ENCODE measurements at regions not wholly inside any gene's neighbourhood (a gene's known extent, or its start where the extent isn't known, plus 50 kb on each side); places are given as distances from the start of the nearest gene placed in this dataset.
"Not testable (repeated sequence)": the region's sequence is repeated elsewhere in the genome, so short reads cannot be mapped to it uniquely, and the experiment has no call there.

DNA sequence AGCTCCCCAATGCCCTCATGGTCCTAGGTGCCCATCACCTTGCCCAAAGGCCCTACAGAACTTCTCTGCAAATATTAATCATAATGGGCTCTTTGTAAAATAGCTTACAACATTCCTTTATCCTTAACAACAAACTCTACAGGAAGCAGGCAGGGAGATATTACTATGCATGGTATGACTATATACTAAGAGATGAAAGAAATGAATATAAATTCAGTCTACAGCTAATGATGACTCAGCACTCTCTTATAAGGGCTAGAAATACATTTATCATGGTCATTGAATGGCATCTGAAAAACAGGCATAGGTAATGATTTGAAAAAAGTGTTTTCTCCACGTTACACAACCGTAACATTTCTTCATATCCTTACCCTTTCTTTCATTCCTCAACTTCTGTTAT is 254.8 kb upstream of the DSEL start:
- Histone ChIP-seq H3K36me3 (ENCODE audit: control insufficient read depth, insufficient read depth, low read length) (no peaks in the 10 kb centered on the region), H2AFZ (no peak overlapping the region), H3K4me2 (ENCODE audit: low read length) (no peak overlapping the region), H3K4me1 (no peaks in the 10 kb centered on the region), H3K27me3 (ENCODE audit: control insufficient read depth, insufficient read depth, low read length) (no peaks in the 10 kb centered on the region), H3K9me3 (ENCODE audit: control insufficient read depth, low read length) (no peaks in the 10 kb centered on the region), H3K9ac (no peak overlapping the region), H3K27ac (no peak overlapping the region), H3K4me3 (ENCODE audit: low read depth, low read length) (no peak overlapping the region), H3K79me2 (no peaks in the 10 kb centered on the region)
- TF ChIP-seq CTCF (IDR thresholded peaks at IDR 0.05): no peak

DNA sequence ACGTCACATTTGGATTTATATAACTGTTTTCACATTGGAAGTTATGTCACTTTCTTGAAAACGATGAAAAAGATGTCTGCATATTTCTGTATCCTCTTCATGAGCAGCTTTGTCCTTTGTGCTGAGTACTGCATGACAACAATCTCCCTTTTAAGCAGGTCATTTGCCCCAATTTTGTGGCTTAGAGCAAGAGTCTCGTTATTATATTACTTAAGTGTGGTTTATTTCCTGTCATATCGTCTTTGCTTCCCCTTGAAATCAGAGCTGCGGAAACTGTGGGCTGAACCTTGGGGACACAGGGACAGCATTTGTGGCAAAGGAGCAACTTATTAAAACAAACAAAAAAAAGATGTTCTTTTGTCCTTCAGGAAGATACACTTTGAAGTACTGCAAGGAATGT is 254.0 kb upstream of the DSEL start:
- no peaks in the 10 kb centered on the region for H3K27me3 ChIP-seq (ENCODE audit: control insufficient read depth, insufficient read depth, low read length)
- no peak overlapping the region for H3K4me3 ChIP-seq (ENCODE audit: low read depth, low read length)
- no peaks in the 10 kb centered on the region for H3K9me3 ChIP-seq (ENCODE audit: control insufficient read depth, low read length)
- H3K79me2 ChIP-seq: no peaks in the 10 kb centered on the region
- no peak overlapping the region for H3K4me2 ChIP-seq (ENCODE audit: low read length)
- H3K4me1 ChIP-seq: no peaks in the 10 kb centered on the region
- no peaks in the 10 kb centered on the region for H3K36me3 ChIP-seq (ENCODE audit: control insufficient read depth, insufficient read depth, low read length)
- H3K27ac ChIP-seq: no peak overlapping the region
- no peak for TF ChIP-seq CTCF (IDR thresholded peaks at IDR 0.05)
- H3K9ac ChIP-seq: no peak overlapping the region
- H2AFZ ChIP-seq: no peak overlapping the region

GRCh38 chr18:67766930-67767329 is 250.4 kb upstream of the DSEL start:
- no peak for TF ChIP-seq CTCF (IDR thresholded peaks at IDR 0.05)
- no peak overlapping the region for H3K27ac ChIP-seq
- no peaks in the 10 kb centered on the region for H3K79me2 ChIP-seq
- no peaks in the 10 kb centered on the region for H3K4me1 ChIP-seq
- H3K9ac ChIP-seq: no peak overlapping the region
- no peaks in the 10 kb centered on the region for H3K27me3 ChIP-seq (ENCODE audit: control insufficient read depth, insufficient read depth, low read length)
- H3K9me3 ChIP-seq (ENCODE audit: control insufficient read depth, low read length): no peaks in the 10 kb centered on the region
- no peaks in the 10 kb centered on the region for H3K36me3 ChIP-seq (ENCODE audit: control insufficient read depth, insufficient read depth, low read length)
- no peak overlapping the region for H3K4me3 ChIP-seq (ENCODE audit: low read depth, low read length)
- H2AFZ ChIP-seq: no peak overlapping the region
- no peak overlapping the region for H3K4me2 ChIP-seq (ENCODE audit: low read length)

DNA sequence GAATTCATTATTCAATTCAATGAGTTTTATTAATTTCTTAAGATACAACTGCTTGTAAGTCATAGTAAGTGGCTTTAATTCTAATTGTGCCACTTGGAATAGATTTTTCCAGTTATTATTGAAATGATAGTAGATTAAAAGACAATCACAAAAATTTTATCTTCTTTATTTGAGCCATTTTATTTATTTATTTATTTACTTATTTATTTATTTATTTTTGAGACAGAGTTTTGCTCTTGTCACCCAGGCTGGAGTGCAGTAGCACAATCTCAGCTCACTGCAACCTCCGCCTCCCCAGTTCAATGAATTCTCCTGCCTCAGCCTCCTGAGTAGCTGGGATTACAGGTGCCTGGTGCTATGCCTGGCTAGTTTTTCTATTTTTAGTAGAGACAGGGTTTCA is 235.7 kb upstream of the DSEL start:
- not testable (repeated sequence) for H3K79me2 ChIP-seq; H3K9ac ChIP-seq; H3K27me3 ChIP-seq (ENCODE audit: control insufficient read depth, insufficient read depth, low read length); H3K36me3 ChIP-seq (ENCODE audit: control insufficient read depth, insufficient read depth, low read length); H3K9me3 ChIP-seq (ENCODE audit: control insufficient read depth, low read length); H3K4me3 ChIP-seq (ENCODE audit: low read depth, low read length); H3K4me2 ChIP-seq (ENCODE audit: low read length); H2AFZ ChIP-seq; H3K4me1 ChIP-seq; H3K27ac ChIP-seq

DNA sequence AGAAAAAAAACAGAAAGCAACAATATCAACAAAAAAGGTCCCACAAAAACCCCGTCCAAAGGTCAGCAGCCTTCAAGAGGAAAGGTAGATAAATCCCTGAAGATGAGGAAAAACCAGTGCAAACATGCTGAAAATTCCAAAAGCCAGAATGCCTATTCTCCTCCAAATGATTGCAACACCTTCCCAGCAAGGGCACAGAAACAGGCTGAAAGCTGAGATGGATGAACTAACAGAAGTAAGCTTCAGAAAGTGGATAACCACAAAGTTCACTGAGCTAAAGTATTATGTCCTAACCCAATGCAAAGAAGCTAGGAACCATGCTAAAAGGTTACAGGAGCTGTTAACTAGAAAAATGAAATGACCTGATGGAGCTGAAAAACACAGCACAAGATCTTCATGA is 226.4 kb upstream of the DSEL start:
- H3K4me3 ChIP-seq (ENCODE audit: low read depth, low read length): no peak overlapping the region
- no peak for TF ChIP-seq CTCF (IDR thresholded peaks at IDR 0.05)
- no peaks in the 10 kb centered on the region for H3K4me1 ChIP-seq
- H3K4me2 ChIP-seq (ENCODE audit: low read length): no peak overlapping the region
- peaks cover 2% of the 10 kb centered on the region for H3K9me3 ChIP-seq (ENCODE audit: control insufficient read depth, low read length)
- no peak overlapping the region for H3K27ac ChIP-seq
- no peak overlapping the region for H2AFZ ChIP-seq
- no peak overlapping the region for H3K9ac ChIP-seq
- no peaks in the 10 kb centered on the region for H3K27me3 ChIP-seq (ENCODE audit: control insufficient read depth, insufficient read depth, low read length)
- no peaks in the 10 kb centered on the region for H3K36me3 ChIP-seq (ENCODE audit: control insufficient read depth, insufficient read depth, low read length)
- H3K79me2 ChIP-seq: no peaks in the 10 kb centered on the region

Measured in parathyroid adenoma (tissue), 2 donors.